Fibroblast of lung (primary cell): ENCODE measurements at regions not wholly inside any gene's neighbourhood (a gene's known extent, or its start where the extent isn't known, plus 50 kb on each side); places are given as distances from the start of the nearest gene placed in this dataset.

Source experiments
- DNase-seq, 2 donors: peaks; one replicate each; pipeline versions ENCODE4 v3.0.0 to v3.0.0-alpha.2; 2010; ENCODE audit warnings: low read depth in 2 of 2
- H2AFZ ChIP-seq: 2 replicates; pipeline ENCODE4 v1.5.1; 2012; ENCODE audit warnings: low read length, control low read depth, inconsistent platforms
- H3K27ac ChIP-seq: 2 replicates; pipeline ENCODE4 v1.5.1; 2011; ENCODE audit warnings: low read length, control low read depth; ENCODE audit not compliant: insufficient read depth
- H3K27me3 ChIP-seq: 2 replicates; pipeline ENCODE4 v1.5.1; 2011; ENCODE audit warnings: mild to moderate bottlenecking, low read length; ENCODE audit not compliant: control insufficient read depth, insufficient read depth
- H3K36me3 ChIP-seq: 2 replicates; pipeline ENCODE4 v1.5.1; 2011; ENCODE audit warnings: low read length; ENCODE audit not compliant: control insufficient read depth, insufficient read depth
- H3K4me1 ChIP-seq: 2 replicates; pipeline ENCODE4 v1.5.1; 2011; ENCODE audit warnings: low read length; ENCODE audit not compliant: control insufficient read depth, insufficient read depth; ENCODE audit errors: extremely low read depth
- H3K4me2 ChIP-seq: 2 replicates; pipeline ENCODE4 v1.5.1; 2011; ENCODE audit warnings: low read length, control low read depth; ENCODE audit not compliant: insufficient read depth; ENCODE audit errors: extremely low read depth
- H3K4me3 ChIP-seq, 4 experiments: fragments of 200-600 bp in 1 of 4; sonication (generic) in 1 of 4; replicated peaks in 1 of 4; 2 replicates each; pipeline ENCODE4 v1.5.1; 2011 to 2016; ENCODE audit warnings: low read length in 4 of 4, low read depth in 3 of 4, mild to moderate bottlenecking in 3 of 4, control low read depth in 2 of 4, inconsistent platforms in 1 of 4, mixed read lengths in 1 of 4; ENCODE audit not compliant: insufficient read depth in 1 of 4; ENCODE audit errors: control extremely low read depth in 1 of 4
- H3K79me2 ChIP-seq: 2 replicates; pipeline ENCODE4 v1.5.1; 2012; ENCODE audit warnings: mild to moderate bottlenecking, low read length, inconsistent platforms; ENCODE audit not compliant: control insufficient read depth, insufficient read depth
- H3K9ac ChIP-seq: 2 replicates; pipeline ENCODE4 v1.5.1; 2011; ENCODE audit warnings: mild to moderate bottlenecking, low read length, control low read depth; ENCODE audit not compliant: insufficient read depth
- H3K9me3 ChIP-seq: 2 replicates; pipeline ENCODE4 v1.5.1; 2012; ENCODE audit warnings: low read depth, low read length; ENCODE audit not compliant: control insufficient read depth, insufficient read depth
- H4K20me1 ChIP-seq: 2 replicates; pipeline ENCODE4 v1.5.1; 2011; ENCODE audit warnings: low read length; ENCODE audit not compliant: control insufficient read depth, insufficient read depth; ENCODE audit errors: extremely low read depth
- CTCF ChIP-seq, 2 donors: IDR thresholded peaks in 1 of 2; conservative IDR thresholded peaks in 1 of 2; 1 replicate in 1 of 2; 2 replicates in 1 of 2; pipeline ENCODE4 v1.5.1; 2011 to 2012; ENCODE audit warnings: low read length in 2 of 2, control low read depth in 1 of 2, inconsistent platforms in 1 of 2, low read depth in 1 of 2, mild to moderate bottlenecking in 1 of 2
- EZH2 ChIP-seq: IDR thresholded peaks from 2 replicates; pipeline ENCODE4 v1.5.1; 2012; ENCODE audit warnings: low read length, control low read depth, mild to moderate bottlenecking; ENCODE audit errors: missing control alignments

GRCh38 chr22:47888817-47889216 lies 1126.4 kb downstream of the TBC1D22A start:
- Histone ChIP-seq H3K9ac (no peak overlapping the region), H3K4me1 (no peaks in the 10 kb centered on the region), H3K79me2 (no peaks in the 10 kb centered on the region), H3K27ac (no peak overlapping the region), H3K4me3 (no peak overlapping the region), H2AFZ (no peak overlapping the region), H3K4me2 (no peak overlapping the region), H3K9me3 (no peaks in the 10 kb centered on the region), H4K20me1 (no peaks in the 10 kb centered on the region), H3K36me3 (no peaks in the 10 kb centered on the region), H3K27me3 (no peaks in the 10 kb centered on the region)
- no peak for DNase-seq
- TF ChIP-seq EZH2 (no peak), CTCF (conservative IDR thresholded peaks at IDR 0.05 in 1 of 2, IDR thresholded peaks at IDR 0.05 in 1 of 2; ENCODE audit: low read depth in 1 of 2, low read length in 2 of 2) (no peak)

DNA sequence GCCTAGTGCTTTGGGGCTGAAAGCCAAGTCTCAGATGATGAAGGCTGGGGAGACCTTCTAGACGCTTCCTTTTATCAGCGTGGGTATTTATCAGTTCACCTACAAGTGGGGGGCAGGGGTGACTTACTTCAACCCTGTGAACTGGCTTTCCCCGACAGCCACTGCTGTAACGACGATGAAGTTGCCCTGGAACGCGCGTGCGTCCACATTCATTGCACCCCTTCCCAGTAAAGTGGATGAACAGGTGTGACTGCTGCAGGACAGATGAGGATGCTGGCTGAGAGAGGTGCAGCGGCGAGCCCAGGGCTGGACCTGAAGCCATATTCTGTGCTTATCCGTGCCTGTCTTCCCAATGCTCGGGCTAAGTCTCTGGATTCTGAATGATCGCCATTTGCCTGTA lies 1122.3 kb downstream of the TBC1D22A start:
- Histone ChIP-seq H3K36me3 (no peaks in the 10 kb centered on the region), H3K4me3 (no peak overlapping the region), H4K20me1 (no peaks in the 10 kb centered on the region), H3K4me2 (no peak overlapping the region), H3K9ac (no peak overlapping the region), H3K27me3 (no peaks in the 10 kb centered on the region), H3K27ac (no peak overlapping the region), H3K79me2 (no peaks in the 10 kb centered on the region), H2AFZ (no peak overlapping the region), H3K9me3 (no peaks in the 10 kb centered on the region), H3K4me1 (no peaks in the 10 kb centered on the region)
- no peak for TF ChIP-seq CTCF (conservative IDR thresholded peaks at IDR 0.05 in 1 of 2, IDR thresholded peaks at IDR 0.05 in 1 of 2; ENCODE audit: low read depth in 1 of 2, low read length in 2 of 2)
- TF ChIP-seq EZH2: no peak
- no peak for DNase-seq

- Histone ChIP-seq H3K4me2 (no peak overlapping the region), H3K4me3 (no peak overlapping the region), H2AFZ (no peak overlapping the region), H3K36me3 (no peaks in the 10 kb centered on the region), H3K4me1 (no peaks in the 10 kb centered on the region), H3K79me2 (no peaks in the 10 kb centered on the region), H3K9ac (no peak overlapping the region), H3K27me3 (no peaks in the 10 kb centered on the region), H3K9me3 (no peaks in the 10 kb centered on the region), H3K27ac (no peak overlapping the region), H4K20me1 (no peaks in the 10 kb centered on the region)
- DNase-seq: no peak
- TF ChIP-seq CTCF (conservative IDR thresholded peaks at IDR 0.05 in 1 of 2, IDR thresholded peaks at IDR 0.05 in 1 of 2; ENCODE audit: low read depth in 1 of 2, low read length in 2 of 2) (no peak), EZH2 (no peak)
Measured at GRCh38 chr22:47884200-47884599, 1121.8 kb downstream of the TBC1D22A start.
